GM21390 (cell line): ENCODE measurements at regions not wholly inside any gene's neighbourhood (a gene's known extent, or its start where the extent isn't known, plus 50 kb on each side); places are given as distances from the start of the nearest gene placed in this dataset.
"Not testable (repeated sequence)": the region's sequence is repeated elsewhere in the genome, so short reads cannot be mapped to it uniquely, and the experiment has no call there.

Experiments
- ATAC-seq: cut with Tn5 transposase; IDR thresholded peaks from one replicate; pipeline ENCODE4 v1.9.1; 2021; ENCODE audit not compliant: unreplicated experiment

DNA sequence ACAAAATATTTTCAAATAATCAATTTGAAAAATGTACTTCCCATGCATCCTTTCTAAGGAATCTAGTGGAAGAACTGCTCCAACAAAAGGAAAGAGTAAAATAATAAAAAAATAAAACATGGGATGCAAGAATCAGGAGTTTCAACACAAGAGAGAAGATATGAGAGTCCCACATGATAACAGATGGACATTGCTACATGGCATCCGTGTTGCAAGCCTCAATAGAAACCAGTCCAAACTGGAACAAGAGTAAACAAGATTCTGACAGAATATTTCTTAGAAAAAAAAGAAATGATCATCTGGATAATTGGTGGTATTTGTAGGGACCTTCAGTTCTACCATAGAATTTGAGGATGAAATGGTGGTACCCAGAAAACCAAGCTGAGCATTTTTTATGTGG, 186.8 kb downstream of the FRK start:
- ATAC-seq: no peak

DNA sequence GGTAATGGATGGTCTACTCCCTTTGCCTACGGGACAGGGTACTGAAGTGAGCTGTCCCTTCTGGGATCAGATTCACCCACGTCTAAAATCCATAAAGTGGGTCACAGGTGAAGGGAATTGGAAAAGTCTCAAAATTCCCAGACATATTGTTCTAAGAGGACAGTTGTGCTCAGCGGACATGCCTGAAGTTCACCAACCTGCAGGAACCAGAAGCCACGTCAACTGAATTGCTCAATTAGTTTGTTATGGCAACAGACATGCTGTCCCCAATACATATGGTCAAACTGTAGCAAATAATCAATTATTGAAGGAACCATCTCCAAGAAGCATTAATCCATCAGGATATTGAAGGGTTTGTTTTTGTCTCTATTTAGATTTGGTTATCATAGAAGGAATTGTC, 190.2 kb downstream of the FRK start:
- ATAC-seq: no peak

DNA sequence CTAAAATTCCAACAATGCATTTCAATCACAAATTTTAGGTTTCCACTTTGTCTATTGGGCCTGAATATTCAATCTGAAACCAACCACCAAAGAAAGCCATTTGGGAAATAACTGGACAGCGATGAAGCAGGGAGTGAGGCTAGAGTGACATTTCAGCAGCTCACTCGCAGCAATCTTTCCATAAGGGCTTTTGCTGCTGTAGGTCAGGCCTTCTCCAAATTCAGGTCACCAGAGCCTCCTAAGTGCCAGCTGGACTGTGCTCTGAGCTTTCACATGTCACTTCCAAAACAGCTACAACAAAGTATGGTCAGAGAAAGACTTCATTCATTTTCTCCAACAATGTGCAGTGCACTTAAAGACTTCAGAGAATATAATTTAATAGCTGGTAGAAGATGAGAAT, 194.8 kb downstream of the FRK start:
- ATAC-seq: no peak

DNA sequence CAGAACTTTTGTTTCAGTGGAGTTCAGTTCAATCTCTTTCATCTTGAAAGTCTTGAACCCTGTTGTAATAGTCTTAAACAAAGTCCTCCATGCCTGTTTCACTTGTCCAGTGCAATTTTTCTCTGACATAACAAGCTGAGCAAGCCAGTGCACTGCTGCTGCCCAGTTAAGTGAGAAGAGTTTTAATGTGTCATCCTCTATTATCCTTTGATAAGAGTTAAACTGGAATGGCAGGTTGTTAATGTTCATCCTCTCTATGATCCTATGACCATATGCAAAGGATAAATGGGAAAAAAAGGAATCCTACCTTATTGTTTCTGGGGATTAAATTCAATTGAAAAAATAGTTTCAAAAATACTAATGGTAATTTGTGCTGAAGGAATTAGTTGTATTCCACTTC, 197.5 kb downstream of the FRK start:
- ATAC-seq: no peak

DNA sequence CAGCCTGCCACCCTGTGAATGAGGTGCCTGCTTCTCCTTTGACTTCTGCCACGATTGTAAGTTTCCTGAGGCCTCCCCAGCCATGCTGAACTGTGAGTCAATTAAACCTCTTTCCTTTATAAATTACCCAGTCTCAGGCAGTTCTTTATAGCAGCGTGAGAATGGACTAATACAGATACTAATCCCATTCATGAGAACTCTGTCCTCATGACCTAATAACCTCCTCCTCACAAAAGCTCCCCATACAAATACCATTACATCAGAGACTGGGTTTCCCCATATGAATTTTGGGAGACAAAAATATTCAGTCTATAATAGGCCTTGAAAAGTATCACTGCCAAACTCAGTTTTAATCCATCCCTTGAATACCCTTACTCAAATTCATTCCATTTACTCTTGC, 199.0 kb downstream of the FRK start:
- ATAC-seq: not testable (repeated sequence)

DNA sequence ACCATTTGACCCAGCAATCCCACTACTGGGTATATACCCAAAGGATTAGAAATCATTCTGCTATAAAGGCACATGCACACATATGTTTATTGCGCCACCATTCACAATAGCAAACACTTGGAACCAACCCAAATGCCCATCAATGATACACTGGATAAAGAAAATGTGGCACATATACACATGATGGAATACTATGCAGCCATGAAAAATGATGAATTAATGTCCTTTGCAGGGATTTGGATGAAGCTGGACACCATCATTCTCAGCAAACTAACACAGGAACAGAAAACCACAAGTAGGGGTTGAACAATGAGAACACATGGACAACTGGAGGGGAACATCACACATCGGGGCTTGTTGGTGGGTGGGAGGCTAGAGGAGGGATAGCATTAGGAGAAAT, 201.1 kb downstream of the FRK start:
- not testable (repeated sequence) for ATAC-seq

DNA sequence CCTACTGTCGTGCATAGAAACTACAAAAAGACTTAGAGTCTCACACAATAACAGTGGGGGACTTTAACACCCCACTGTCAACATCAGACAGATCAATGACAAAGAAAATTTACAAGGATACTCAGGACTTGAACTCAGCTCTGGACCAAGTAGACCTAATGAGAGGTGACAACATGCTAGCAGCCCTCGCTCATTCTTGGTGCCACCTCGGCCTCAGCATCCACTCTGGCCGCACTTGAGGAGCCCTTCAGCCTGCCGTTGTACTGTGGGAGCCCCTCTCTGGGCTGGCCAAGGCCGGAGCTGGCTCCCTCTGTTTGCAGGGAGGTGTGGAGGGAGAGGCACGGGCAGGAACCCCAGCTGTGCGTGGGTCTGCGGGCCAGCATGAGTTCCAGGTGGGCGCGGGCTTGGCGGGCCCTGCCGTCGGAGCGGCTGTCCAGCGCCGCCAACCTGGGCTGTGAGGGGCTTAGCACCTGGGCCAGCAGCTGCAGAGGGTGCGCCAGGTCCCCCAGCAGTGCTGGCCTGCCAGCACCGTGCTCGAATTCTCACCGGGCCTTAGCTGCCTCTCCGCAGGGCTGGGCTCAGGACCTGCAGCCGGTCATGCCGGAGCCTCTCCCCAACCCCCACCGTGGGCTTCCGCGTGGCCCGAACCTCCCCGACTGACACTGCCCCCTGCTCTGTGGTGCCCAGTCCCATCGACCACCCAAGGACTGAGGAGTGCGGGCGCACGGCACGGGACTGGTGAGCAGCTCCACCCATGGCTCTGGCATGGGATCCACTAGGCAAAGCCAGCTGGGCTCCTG, 205.6 kb downstream of the FRK start:
- ATAC-seq: no peak

DNA sequence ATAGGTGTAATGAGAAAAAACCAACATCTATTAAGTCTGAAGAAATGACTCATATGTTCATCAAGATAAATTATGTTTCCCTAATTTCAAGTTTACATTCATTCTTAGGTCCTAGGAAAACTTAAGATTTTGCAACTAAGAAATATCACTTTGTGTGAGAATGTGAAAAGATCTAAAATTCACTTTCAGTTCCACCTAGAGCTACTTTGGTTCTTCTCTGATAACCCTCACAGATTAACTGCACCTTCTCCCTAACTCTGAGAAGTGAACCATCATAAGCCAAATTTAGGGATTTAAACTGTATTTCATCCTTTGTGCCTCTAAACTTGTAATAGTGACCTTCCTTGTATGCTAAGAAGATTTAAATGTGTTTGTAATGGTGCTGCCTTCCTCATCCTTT, 213.0 kb downstream of the FRK start:
- no peak for ATAC-seq

DNA sequence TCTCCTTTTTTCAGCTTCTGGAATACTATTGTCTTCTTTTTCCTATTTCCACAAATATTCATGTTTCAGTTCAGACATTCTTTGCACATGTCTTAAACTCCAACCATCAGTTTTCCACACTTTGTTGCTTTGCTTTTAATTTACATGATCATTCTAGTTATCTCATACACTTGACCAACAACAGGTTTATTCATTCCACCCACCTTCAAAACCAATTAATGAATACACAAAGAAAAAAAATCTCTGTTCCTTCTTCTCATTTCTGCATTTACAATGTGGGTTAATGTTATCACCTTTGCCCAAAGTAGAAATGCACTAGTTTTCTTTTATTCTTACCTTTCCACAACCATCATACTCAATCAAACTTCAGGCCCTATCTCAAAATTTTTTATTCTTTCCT, 216.7 kb downstream of the FRK start:
- ATAC-seq: no peak

DNA sequence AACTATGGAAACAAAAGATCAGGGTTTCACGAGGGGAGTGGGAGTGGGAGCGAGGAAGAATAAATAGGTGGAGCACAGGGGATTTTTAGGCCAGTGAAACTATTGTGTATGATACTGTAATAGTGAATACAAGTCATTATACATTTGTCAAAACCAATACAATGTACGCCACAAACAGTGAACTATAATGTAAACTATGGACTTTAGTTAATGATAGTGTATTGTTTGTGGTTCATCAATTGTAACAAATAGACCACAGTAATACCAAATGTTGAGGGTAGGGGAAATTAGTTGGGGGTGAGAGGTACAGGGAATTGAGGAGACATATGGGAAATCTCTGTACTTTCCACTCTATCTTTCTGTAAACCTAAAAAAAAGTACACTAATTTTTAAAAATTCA, 218.4 kb downstream of the FRK start:
- no peak for ATAC-seq

DNA sequence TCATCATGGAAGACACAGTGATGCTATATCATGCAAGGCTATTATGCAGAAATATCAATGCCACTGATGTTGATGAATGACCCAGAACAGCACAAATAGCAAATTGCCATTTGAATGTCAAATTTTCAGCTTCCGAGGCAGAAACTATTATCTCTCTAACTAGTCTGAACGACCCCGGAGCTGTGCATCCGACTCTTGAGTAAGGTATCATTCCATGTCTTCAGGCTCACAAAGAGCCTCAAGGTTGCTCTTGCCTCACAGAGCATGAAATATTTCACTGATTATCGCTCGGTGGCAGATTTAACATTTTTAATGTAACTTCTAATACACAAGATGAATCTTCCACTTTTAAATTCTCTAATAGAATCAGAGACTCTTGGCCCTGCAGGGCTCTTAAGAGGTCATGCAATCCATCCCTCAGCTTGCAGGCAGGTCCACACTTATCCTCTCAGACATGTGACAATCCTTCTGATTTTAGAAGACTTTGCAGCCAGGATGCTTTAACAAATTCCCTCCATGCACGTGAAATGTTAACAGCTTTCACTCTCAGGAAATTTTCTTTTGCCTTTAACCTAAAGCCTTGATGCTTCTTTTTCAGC, 221.0 kb downstream of the FRK start:
- ATAC-seq: no peak

DNA sequence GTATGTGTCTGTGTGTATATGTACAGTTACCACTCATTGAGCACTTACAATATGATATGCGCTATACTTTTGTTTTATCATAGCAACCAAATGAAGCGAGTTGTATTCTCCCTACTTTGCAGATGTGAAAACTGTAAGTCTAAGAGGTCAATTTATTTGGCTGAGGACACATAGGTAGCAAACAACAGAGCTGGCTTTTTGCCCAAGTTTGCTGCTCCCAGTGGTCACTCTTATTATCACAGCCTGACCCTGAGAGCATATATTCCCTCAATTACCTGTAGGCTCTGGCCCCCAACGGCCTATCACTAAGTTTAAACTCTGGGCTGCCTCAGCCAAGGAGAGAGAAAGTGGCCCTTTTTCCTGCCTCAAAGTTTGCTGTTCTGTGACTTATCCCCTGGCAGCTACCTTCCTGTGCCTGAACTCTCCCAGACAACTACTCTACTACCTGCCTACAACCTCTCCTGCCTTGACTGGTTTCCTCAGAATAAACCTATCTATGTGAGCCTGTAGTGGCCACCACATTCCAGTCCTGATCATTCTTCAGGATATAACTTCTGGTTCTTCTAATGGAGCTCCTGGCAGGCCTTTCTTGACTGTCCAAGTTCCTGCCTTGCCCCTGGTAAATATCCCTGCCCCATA, 221.8 kb downstream of the FRK start:
- peak; percentile 94 for ATAC-seq

DNA sequence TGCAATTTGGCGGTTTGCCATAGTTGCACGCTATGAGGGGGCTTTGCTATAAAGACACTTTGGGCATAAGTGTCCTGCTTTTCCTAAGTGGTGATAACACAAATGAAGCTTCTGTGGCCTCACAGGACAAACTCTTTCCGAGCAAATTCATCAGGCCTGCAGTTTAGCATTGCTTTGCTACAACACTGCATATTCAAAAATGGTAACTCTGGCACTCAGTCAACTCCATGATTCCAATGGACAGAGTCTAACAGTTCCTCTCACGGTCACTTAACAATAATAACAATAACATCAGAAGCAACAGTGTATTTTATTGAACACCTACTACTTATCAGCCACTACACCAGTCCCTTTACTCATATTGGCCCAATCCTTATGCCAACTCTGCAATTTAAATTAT, 222.5 kb downstream of the FRK start:
- ATAC-seq: no peak

DNA sequence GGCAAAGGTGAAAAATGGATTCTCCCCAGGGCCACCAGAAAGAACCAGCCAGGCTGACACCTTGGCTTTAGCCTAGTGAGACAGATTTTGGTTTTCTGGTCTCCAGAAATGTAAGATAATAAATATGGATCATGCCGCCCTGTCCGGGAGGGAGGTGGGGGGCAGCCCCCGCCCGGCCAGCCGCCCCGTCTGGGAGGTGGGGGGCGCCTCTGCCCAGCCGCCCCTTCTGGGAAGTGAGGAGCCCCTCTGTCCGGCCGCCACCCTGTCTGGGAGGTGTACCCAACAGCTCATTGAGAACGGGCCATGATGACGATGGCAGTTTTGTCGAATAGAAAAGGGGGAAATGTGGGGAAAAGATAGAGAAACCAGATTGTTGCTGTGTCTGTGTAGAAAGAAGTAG, 224.3 kb downstream of the FRK start:
- not testable (repeated sequence) for ATAC-seq

DNA sequence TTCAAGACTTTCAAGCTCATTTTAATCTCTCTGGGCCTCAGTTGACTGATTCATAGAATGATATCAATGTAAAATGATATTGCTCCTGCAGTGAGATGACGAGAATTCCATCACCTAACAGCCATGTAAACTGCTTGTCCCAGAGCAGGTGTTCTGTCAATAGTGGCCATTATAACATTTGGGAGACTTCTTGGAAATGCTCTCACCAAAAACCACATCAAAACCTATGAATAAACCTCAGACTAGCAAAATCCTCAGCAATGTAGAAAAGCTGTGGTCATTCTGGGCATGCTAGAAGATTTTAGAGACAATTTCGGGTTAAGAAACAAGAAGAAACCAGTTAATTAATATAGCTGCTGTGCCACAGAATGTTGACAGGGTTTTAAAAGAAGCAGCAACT, 225.4 kb downstream of the FRK start:
- no peak for ATAC-seq

DNA sequence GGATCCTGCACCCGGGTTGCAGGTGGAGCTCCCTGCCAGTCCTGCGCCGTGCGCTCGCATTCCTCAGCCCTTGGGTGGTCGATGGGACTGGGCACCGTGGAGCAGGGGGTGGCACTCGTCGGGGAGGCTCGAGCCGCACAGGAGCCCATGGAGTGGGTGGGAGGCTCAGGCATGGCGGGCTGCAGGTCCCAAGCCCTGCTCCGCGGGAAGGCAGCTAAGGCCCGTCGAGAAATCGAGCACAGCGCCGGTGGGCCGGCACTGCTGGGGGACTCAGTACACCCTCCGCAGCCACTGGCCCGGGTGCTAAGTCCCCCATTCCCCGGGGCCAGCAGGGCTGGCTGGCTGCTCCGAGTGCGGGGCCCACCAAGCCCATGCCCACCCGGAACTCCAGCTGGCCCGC, 226.1 kb downstream of the FRK start:
- not testable (repeated sequence) for ATAC-seq

DNA sequence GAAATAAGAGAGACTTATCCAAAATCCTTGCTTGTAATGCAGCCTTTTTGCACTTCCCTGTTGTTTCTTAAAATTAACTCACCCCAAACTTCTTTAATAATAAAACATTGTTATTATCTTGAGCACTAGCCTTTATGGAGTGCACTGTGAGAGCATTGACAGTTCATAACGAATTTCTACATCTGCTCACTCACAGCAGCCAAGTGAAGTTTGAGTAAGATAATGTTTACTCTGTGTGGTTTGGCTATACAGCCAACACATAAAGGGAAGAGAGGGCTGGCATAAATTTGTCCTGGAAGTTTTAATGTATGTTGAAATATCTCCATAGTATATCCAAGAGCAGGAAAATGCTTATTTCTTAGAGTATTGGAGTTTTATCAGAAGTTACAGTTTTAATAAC, 227.9 kb downstream of the FRK start:
- no peak for ATAC-seq

DNA sequence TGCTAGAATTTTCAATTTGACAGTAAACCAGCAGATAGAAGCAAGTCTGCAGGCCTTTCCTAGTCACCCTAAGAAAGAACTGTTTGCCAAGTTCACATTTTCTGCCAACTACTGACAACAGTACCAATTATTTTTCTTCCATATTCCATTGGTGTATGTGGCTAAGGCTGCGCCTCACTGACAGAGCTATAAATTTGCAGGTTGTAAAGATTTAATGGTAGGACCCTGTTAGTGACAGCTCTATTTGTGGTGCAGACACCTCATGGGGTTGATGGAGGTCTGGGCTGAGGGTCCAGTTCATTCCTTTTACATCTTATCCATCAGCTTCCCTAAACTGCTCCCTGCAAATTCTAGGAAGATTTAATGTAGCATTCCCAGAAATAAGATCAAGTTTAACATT, 228.5 kb downstream of the FRK start:
- ATAC-seq: no peak

DNA sequence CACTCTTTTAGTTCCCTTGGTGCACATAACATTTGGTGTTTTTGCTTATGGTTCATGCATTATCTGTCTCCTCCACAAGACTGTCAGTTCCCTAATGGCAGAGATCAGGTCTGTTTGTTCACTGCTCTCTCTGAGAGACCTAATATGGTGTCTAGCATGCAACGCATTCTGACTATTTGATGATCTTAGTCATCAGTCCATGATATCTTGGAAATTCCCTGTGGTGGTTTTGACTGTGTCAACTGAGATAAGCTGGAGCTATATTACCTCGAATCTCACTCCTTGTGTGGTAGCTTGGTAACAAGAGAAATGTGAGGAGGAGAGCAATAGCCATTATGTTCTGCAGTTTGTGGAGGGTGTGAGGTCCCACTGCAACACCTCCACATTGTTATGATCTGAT, 229.8 kb downstream of the FRK start:
- peak; percentile 48 for ATAC-seq

DNA sequence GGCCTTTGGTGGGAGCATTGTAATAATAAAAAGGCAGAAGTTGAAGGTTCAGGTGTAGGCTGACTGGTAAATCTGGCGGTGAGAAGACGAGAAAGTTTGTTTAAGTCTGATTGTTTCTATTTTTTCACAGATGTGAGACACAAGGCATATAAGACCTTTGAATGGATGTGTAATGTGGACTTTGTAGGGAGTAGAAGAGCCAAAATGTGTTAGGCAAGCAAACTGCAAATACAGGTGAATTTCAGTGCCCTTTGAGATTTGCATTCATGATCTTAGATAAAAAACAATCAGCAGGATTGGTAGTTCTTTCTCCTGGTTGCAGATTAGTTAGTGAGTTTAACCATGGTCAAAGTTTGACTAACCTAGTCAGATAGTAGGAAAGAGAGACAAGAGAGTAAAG, 238.9 kb downstream of the FRK start:
- ATAC-seq: no peak

DNA sequence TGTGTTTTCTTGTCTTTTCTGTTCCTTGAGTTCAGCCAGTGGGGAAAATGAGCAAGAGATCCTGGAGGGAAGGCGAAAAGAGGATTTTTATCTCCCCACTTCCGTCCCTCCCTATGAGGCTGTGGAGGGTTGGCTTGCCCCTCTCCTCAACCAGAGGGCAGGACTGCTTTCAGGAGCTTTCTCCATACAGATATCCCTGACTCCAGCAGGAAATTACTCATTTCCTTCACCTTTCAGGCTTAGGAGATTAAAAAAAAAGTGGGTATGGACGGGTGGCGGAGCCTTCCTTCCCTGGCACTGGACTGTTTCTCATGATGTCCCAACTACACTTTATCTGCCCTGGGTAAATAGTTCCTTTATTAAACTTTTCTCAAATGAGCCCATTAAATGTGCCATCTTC, 241.2 kb downstream of the FRK start:
- no peak for ATAC-seq

DNA sequence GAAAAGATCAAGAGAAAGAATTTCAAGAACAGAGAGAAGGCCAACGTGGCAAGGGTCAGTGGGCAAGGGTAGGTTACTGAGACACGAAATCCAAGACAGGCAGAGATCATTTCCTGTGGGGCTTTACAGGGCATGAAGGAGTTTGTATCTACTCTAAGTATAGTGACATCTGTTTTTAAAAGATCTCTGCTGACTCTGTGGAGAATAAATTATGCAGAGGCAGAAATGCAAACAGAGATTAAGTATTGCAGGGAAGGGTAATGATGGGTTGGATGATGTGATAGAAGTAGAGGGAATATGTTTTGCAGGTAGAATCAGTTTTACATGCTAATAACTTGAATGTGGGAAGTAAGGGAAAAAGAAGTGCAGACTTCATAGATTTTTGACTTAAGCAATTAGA, 243.5 kb downstream of the FRK start:
- ATAC-seq: no peak
